Stimulated activated CD4-positive, alpha-beta T cell treated with anti-CD3 and anti-CD28 coated beads, TNF-alpha, amount 100 ng/mL, for 24 hours (primary cell): ENCODE measurements at regions not wholly inside any gene's neighbourhood (a gene's known extent, or its start where the extent isn't known, plus 50 kb on each side); places are given as distances from the start of the nearest gene placed in this dataset.

ENCODE experiments used
- DNase-seq, 3 experiments: peaks; one replicate each; pipeline ENCODE4 v3.0.0-alpha.2; 2020; ENCODE audit warnings: low read depth in 3 of 3

GRCh38 chr1:29977550-29977949 lies 741.2 kb downstream of the PTPRU start:
- no peak for DNase-seq

- DNase-seq: no peak
Measured at GRCh38 chr1:29975036-29975694, 738.8 kb downstream of the PTPRU start.

- DNase-seq: no peak
Measured at GRCh38 chr1:29974316-29974724, 738.0 kb downstream of the PTPRU start.

- no peak for DNase-seq
Measured at GRCh38 chr1:29973406-29973805, 737.1 kb downstream of the PTPRU start.

- no peak for DNase-seq
Measured at GRCh38 chr1:29972421-29973053, 736.2 kb downstream of the PTPRU start.

GRCh38 chr1:29971703-29972102 lies 735.4 kb downstream of the PTPRU start:
- DNase-seq: no peak

- no peak for DNase-seq
Measured at GRCh38 chr1:29970747-29971325, 734.5 kb downstream of the PTPRU start.

- no peak for DNase-seq
Measured at GRCh38 chr1:29969576-29969975, 733.3 kb downstream of the PTPRU start.

GRCh38 chr1:29967261-29967660 lies 730.9 kb downstream of the PTPRU start:
- DNase-seq: no peak

GRCh38 chr1:29966526-29967045 lies 730.3 kb downstream of the PTPRU start:
- DNase-seq: no peak

GRCh38 chr1:29964718-29965533 lies 728.6 kb downstream of the PTPRU start:
- DNase-seq: no peak

GRCh38 chr1:29963946-29964345 lies 727.6 kb downstream of the PTPRU start:
- no peak for DNase-seq

- no peak for DNase-seq
Measured at GRCh38 chr1:29962831-29963247, 726.5 kb downstream of the PTPRU start.

GRCh38 chr1:29962336-29962735 lies 726.0 kb downstream of the PTPRU start:
- no peak for DNase-seq

- DNase-seq: no peak
Measured at GRCh38 chr1:29961293-29962059, 725.2 kb downstream of the PTPRU start.

- DNase-seq: no peak
Measured at GRCh38 chr1:29960876-29961275, 724.6 kb downstream of the PTPRU start.

GRCh38 chr1:29960156-29960755 lies 723.9 kb downstream of the PTPRU start:
- DNase-seq: no peak

- no peak for DNase-seq
Measured at GRCh38 chr1:29959356-29959755, 723.0 kb downstream of the PTPRU start.

- no peak for DNase-seq
Measured at GRCh38 chr1:29958271-29958670, 721.9 kb downstream of the PTPRU start.

- no peak for DNase-seq
Measured at GRCh38 chr1:29956349-29957030, 720.2 kb downstream of the PTPRU start.
